Testis (tissue), 2 donors: ENCODE measurements at regions not wholly inside any gene's neighbourhood (a gene's known extent, or its start where the extent isn't known, plus 50 kb on each side); places are given as distances from the start of the nearest gene placed in this dataset.

Source experiments
- POLR2A ChIP-seq: fragments of 450-650 bp; IDR thresholded peaks from one replicate; pipeline ENCODE4 v1.6.1; 2017; ENCODE audit warnings: antibody characterized with exemption, mild to moderate bottlenecking, moderate library complexity
- TF ChIP-seq, protein P1 (sequence below), 3 experiments: fragments of 450-650 bp in 2 of 3; fragments of 200-600 bp in 1 of 3; sonication (generic) in 1 of 3; IDR thresholded peaks; one replicate each; pipeline ENCODE4 v1.5.1; 2016 to 2019; ENCODE audit warnings: antibody characterized with exemption in 3 of 3, mild to moderate bottlenecking in 2 of 3, moderate library complexity in 1 of 3

DNA sequence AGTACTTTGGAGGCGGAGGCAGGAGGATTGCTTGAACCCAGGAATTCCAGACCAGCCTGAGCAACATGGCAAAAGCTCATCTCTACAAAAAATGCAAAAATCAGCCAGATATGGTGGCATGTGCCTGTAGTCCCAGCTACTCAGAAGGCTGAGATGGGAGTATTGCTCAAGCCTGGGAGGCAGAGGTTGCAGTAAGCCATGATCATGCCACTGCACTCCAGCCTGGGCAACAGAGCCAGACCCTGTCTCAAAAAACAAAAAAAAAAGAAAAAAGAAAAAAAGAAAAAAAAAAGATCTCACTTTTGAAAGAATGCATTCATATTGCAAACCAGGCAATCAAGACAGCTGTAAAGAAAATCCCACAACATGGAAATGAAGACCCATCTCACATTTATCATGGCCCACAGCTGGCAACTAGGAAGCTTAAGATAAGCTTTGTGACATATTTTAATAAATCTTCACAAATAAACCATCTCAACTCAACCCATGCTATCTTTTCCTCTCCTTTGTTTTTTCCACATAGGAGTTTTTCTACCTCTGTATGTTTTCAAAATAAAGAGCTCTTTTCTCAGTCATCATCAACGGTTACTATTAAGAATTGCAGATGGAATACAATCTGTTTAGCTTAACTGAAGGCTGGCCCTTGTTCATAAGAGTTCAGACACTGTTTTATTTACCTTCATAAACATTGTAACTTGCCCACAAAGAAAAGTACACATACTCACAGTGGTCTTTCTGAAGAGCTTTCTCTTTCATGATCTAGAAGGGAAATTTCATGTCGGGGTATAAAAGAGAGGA is 137.0 kb downstream of the MREG start:
- TF ChIP-seq, protein P1, sequence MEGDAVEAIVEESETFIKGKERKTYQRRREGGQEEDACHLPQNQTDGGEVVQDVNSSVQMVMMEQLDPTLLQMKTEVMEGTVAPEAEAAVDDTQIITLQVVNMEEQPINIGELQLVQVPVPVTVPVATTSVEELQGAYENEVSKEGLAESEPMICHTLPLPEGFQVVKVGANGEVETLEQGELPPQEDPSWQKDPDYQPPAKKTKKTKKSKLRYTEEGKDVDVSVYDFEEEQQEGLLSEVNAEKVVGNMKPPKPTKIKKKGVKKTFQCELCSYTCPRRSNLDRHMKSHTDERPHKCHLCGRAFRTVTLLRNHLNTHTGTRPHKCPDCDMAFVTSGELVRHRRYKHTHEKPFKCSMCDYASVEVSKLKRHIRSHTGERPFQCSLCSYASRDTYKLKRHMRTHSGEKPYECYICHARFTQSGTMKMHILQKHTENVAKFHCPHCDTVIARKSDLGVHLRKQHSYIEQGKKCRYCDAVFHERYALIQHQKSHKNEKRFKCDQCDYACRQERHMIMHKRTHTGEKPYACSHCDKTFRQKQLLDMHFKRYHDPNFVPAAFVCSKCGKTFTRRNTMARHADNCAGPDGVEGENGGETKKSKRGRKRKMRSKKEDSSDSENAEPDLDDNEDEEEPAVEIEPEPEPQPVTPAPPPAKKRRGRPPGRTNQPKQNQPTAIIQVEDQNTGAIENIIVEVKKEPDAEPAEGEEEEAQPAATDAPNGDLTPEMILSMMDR (IDR thresholded peaks at IDR 0.05): no peak
- no peak for TF ChIP-seq POLR2A
